ENCODE measurements at regions not wholly inside any gene's neighbourhood (a gene's known extent, or its start where the extent isn't known, plus 50 kb on each side); places are given as distances from the start of the nearest gene placed in this dataset.

DNA sequence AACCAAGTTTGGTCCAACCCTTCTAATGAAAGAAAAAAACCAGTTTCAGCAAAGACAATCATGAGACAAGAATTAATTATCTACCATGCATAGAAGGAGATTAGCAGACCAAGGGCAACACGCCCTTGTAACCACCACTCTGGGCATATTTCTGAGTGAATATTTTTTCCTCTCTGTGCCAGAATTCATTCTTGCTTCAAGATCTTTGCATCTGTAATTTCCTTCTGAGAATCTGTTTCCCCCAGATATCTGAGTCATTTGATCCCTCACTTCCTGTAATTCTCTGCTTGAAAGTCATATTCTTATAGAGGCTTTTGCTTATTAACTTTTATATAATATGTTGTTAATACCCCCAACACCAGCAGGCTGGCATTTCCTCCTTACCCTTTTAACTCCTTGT is 243.7 kb downstream of the SLC16A7 start:
- DNase-seq (ENCODE audit: low read depth in 4 of 4, low spot score in 3 of 4), result no peak

DNA sequence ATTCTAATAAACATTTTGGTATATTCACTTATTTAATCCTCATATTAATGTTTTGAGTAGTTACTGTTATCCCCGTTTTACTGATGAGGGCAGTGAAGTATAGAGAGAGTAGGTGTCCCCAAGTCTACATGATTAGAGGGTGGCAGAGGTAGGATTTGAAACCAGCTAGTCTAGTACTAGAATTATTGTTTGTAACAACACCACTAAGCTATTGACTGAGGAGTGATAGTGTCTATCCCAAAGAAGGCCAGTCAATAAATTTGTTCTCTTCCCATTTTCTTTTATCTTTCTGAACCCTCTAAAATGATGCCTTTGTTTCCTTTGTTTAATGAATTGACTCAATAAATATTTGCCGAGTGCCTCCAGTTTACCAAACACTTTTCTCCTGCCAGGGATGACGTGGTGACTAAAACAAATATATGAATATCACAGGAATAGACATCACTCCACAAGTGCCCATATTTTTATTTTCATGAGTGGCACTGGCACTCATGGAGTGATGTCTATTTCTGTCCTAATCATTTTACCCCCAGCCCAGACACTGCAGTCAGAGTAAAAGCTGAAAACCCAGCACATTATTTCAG is 247.5 kb downstream of the SLC16A7 start:
- DNase-seq (ENCODE audit: low read depth in 4 of 4, low spot score in 3 of 4), result no peak

DNA sequence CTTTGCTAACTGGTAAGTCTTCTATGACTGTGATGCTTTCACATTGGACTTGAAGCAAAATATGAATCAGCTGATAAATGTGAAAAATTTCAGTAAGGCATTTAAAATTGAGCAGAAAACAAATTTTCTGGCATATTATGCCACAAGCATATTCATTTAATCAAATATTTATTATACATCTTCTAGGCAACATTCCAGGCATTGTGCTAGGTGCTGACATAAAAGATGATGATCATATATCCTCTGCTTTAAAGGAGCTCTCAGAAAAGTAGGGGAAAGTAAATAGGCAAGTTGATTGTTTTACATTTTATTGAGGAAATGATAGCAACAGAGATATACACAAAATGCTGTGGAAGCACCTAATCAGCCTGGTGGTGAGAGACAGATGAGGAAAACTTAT is 248.9 kb downstream of the SLC16A7 start:
- DNase-seq (ENCODE audit: low read depth in 4 of 4, low spot score in 3 of 4), result no peak

DNA sequence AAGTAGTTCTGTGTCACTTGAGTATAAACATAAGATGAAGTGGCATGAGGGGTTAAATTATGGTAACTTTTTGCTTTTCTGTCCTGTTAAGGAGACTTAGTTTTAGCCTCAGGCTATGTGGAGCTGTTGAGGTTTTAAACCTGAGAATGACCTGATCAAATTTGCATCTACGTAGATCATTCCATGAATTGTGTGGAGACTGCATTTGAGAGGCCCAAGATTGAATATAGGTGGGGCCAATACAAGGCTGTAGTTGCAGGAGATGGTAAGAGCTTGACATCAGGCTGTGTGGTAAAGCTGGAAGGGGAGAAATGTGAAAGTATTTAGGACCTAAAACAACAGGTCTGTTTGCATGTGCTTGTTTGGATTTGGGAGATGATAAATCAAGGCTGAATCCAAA is 249.5 kb downstream of the SLC16A7 start:
- DNase-seq (ENCODE audit: low read depth in 4 of 4, low spot score in 3 of 4), result no peak

DNA sequence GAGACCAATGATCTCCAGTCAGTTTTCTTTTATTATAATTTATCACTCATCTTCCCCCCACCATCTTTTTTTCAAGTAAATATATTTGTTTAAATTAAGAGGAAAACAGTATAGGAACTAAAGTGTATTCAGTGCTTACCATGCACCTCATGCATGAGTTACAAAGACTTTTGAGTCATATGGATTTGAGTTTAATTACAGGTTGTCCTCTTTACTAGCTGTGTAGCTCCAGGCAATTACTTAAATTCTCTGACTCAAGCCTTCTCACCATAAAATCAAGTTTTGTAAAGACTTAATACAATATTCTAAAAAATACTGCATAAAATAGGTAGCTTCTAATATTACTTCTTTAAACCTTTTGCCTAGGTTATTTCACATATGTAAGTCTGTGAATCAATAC is 251.3 kb downstream of the SLC16A7 start:
- DNase-seq (ENCODE audit: low read depth in 4 of 4, low spot score in 3 of 4), result no peak

DNA sequence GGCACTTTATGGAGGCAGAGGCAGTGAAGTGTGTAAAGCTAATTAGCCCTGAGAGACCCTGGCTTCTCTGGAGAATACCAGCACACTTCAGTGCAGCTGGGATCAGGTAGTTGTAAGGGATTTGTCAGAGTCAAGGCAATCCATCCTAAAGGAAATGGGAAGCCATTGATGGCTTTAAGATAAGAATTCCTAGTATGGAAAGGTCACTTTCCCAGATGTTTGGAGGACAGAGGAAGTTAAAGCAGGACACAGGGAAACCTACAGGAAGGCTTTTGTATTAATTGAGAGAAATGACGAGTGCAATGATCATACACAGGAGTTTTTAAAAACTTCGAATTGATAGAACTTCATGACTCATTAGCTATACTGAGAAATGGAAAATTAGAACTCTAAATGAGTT is 254.4 kb downstream of the SLC16A7 start:
- no peak for DNase-seq (ENCODE audit: low read depth in 4 of 4, low spot score in 3 of 4)

DNA sequence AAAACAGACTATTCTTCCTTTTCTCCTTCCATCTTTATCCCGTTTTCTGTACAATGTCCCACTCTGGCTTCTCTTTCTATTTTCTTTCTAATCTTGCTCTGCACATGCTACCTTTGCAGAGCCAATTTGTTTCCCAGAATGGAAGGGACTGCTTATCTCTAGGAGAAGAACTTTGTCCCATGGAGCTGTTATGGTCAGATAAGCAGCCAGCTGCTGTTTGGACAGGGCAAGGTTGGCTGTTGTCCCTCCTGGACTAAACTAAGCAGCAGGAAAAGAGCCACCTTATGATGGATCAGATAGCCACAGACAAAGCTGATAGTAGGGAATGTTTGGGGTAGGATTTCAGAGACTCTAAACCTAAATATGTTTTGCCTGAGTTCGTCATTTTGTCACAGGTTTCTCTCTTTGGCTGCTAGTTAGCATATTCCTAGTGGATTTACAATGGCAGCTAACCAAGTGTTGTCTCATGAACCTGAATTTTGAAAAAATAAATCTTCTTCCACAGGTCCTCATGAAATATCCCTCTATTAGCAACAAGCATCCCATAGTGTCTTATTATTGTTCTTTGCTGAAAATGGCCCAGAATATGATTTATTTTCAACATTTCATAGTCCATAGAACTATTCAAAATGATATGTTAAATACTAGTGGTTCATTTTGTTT is 262.8 kb downstream of the SLC16A7 start:
- no peak for DNase-seq (ENCODE audit: low read depth in 4 of 4, low spot score in 3 of 4)

DNA sequence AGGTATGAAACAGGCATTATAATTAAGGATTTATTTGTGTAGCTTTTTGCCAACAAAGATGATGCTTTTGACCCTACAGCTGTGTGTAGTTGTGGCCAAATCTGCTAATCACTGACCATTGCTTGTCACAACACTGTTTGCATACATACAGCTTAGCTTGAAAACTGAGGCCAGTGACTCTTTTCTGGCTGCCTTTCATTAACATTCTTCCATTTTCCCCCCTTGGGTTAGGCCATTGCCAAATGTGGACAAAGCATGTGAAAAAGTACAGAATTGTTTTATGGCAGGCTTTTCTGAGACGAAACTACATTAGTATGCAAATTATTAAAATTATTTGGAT is 263.3 kb downstream of the SLC16A7 start:
- no peak for DNase-seq (ENCODE audit: low read depth in 4 of 4, low spot score in 3 of 4)

DNA sequence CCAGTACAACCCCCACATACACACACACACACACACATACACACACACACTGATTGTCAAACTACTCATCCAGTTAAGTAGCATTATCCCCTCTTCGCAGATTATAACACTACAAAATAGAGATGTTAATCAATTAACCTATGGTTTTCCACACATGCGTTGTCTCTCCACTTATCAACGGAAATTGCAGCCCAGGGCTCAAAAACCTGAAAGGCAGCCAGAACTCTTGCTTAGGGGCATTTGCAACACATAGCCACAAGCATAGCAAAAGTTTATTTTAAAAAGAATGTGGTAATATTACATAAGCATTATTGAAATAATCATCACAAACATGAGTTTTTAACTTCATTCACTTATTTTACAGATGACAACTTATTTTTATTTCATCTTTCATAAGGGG is 265.8 kb downstream of the SLC16A7 start:
- no peak for DNase-seq (ENCODE audit: low read depth in 4 of 4, low spot score in 3 of 4)

DNA sequence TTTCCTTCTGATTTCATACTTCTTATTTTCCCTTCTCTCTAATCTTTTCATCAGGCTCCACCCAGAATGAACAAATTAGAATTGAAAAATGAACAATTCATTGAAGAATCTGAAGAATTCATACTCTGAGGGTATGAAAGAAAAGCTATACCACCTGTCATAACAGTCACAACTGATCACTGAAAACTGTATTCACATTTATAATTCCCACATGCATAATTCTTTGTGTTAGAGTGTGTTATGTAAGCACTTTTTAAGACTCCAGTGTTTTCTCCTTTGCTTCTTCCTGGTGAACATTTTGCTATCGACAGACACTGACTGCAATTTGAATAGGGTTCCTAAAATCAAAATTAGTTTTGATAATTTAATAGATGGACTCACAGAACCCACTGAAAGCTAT is 271.2 kb downstream of the SLC16A7 start:
- no peak for DNase-seq (ENCODE audit: low read depth in 4 of 4, low spot score in 3 of 4)

DNA sequence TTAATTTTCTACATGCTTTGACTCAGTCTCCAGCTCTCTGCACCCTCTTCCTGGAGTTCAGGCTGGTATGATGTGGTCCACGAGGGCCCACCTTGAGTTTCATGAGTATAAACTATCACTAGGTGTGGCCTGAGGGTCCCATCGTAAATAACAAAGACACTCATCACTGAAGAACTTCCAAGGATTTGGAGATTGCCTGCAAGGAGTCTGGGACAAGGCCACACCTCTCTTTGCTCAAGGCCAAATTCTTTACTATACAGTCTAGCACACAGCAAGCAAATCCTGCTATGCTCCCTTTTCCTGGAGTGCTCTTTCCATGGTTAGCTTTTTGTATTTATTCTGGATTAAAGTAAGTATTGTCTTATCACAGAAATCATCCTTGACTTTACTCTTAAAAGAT is 271.9 kb downstream of the SLC16A7 start:
- no peak for DNase-seq (ENCODE audit: low read depth in 4 of 4, low spot score in 3 of 4)

DNA sequence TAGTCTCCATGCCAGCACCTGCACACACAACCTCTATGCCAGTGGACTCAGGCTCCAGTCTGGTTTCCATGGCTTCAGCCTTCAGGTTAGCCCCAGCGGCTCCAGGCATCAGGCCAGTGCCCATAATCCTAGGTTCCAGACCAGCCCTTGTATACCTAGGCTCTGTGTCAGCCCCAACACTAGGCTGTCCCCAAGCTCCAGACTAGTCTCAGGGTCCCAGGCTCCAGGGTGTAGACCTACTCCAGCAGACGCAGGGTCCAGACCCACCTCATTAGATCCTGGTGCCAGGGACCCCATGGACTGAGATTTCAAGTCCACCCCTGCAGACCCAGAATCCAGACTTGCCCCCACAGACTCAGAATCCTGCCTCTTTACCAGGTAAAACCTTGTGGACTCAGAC is 275.9 kb downstream of the SLC16A7 start:
- DNase-seq (ENCODE audit: low read depth in 4 of 4, low spot score in 3 of 4), result no peak

DNA sequence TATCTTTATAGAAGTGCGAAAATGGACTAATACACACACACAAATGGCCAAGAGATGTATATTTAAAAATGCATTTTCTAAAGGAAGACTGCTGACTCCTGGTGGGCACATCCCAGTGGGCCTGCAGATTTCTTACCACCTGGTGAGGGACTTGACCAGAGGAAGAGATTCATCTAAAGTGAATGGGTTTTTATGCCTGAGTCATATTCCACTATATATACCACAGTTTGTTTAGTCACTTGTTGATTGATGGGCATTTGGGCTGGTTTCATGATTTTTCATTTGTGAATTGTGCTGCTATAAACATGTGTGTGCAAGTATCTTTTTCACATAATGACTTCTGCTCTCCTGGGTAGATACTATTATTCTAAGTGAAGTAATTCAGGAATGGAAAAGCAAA is 277.3 kb downstream of the SLC16A7 start:
- DNase-seq (ENCODE audit: low read depth in 4 of 4, low spot score in 3 of 4), result no peak

DNA sequence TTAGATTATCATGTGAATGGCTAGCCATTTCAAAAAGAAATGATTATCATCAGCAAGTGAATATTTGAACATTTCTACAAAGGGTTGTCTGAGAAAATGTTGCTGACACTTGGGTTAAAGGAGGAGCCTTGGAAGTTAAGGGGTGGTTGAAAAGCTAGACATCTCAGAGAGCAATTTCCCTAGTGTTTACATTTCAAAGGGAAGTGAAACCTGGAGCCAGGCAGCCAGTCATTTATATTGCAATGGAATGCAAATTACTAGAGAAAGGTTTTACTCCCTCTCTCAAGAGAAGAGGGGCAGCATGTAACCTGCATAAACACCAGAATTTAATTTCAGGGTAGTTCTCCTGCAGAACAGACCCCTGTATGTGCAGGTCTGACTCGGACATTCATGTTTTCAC is 279.0 kb downstream of the SLC16A7 start:
- DNase-seq (ENCODE audit: low read depth in 4 of 4, low spot score in 3 of 4), result no peak

DNA sequence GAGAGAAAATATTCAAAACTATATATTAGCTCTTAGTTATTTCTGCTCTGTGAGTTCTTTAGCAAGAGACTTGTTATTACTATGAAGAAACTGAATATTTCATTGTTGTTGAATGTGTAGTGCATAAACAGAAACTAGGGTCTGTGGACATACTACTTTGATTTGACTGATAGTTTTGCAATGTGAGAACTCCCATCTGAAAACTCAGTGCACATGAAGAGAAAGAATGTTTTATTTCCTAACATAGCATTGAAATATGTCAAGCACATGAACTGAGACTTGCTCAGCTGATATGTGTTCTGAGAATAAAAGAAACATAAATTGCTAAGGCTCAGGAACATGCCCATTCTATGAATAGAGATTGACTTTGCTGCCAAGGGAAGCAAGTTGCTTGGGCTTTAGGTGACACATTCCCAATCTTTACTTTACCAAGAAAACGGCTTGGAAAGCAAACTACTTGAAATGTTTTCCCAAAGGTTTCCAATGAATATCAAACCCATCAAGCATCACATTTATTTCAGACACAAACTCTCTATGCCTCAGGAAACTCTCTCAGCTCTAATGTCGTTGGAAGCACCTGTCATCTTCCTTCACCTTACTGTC is 290.4 kb downstream of the SLC16A7 start:
- DNase-seq (ENCODE audit: low read depth in 4 of 4, low spot score in 3 of 4), result no peak

DNA sequence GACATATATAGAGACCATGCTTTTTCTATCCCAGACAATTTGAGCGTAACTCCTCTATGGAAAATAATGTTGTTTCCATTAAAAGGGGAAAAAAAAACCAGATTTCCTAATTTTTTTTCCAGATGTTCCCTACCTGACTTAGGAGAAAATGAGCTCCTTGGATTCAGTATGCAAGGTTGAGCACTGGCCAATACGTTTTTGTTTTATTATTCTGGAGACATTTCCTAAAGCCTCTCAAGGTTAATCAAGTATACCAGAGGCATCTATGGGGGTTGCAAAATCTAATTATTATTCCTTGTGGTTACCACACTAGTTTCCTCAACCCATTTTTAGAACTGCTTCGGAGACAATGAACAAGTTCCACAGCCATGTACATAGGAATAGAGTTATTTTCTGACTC is 291.3 kb downstream of the SLC16A7 start:
- DNase-seq (ENCODE audit: low read depth in 4 of 4, low spot score in 3 of 4), result no peak

DNA sequence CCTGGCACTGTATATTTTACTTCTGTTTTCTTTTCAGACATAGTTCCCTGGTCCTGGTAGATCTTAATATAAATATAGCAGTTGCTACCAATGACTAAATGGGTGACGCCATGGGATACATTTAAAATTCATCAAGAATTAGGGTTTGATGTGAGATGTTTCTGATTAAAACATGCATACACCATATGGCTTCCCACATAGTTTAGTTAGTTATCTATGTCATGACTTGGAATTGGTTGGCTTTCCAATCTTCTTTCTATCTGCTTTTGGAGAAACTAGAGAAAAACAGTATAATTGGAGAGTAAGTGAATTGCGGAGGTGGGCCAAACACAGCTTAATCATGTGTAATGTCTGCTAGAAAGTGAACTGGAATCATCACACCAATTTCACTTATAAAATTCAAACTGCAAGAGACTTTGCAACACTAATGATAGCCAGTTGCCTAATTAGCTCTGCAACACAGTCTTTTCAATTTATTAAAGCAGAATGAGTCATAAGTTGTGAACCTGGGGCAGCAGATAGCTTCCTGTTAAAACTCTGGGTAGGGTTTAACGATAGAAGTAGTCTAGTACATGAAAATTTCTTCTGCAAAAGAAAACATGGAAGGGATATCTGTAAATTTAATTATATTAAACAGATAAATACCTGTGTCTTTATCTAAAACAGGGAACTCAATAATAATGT is 295.2 kb downstream of the SLC16A7 start:
- no peak for DNase-seq (ENCODE audit: low read depth in 4 of 4, low spot score in 3 of 4)

DNA sequence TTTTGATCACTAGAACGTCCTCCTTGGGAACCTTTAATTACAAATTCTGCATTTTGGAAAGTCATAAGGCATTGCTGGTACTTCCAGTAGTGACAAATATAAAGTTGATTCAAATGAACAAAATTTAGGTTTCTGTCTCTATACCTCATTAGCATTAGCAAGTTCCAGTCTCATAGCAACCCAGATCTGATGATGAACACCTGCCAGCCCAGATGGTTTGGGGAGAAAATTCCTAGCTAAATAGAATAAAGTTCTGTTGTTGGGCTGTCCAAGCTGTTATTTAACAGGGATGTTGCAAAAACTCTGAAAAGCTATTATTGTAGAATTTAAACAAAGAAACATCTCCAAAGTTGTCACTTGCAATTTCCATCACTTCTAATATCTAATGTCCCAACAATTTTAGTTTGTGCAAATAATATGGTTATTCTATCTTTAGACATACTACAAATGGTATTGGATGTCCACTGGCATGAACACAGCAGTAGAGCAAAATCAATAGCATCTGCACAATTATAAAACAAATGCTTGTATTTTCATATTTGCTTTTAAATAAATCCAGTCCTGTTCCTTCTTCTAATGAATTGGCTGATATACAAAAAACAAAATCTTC is 299.4 kb downstream of the SLC16A7 start:
- no peak for DNase-seq (ENCODE audit: low read depth in 4 of 4, low spot score in 3 of 4)

DNA sequence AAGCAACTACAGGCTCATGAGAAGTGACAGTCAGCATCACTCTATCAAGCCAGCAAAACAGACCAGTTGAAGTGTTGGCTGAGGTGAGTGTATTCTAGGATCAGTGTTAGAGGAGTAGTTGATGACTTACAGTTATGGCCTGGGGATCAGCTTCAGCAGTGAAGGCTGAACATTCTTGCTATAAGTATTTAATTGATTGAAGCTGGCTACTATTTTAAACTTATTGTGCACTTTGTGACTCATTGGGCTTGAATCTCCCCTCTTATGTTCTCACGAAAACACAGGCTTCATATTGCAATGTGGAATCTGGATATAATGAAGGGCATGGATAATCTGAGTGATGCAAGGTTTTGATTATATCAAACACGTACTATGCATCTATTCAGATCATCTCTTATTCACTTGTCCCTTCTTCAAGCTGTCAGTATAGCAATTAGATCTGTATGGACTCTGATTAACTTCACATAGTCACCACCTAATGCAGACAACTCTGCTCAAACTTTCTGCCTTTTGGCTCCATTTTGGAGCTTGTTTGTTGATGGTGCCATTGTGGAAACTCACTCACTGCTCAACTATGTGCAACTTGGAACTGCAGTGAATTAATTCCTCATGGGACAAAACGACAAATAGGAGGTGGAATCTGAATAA is 309.2 kb downstream of the SLC16A7 start:
- no peak for DNase-seq (ENCODE audit: low read depth in 4 of 4, low spot score in 3 of 4)

DNA sequence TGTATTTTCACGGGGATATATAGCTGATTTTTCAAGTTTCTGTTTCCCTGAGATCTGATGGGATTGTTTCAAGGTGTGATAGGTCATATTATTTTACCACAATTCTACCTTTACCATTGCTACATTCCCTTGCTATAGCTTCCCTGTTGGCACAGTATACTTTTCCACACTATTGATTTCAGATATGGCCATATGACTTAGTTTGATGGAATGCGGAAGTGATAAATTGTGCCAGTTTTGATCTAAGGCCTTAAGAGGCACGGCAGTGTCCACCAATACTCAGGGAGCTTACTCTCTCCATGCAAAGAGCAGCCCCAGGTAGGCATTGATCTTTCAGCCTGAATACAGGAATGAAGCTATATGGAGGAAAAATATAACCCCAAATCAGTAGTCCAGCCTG is 315.7 kb downstream of the SLC16A7 start:
- DNase-seq (ENCODE audit: low read depth in 4 of 4, low spot score in 3 of 4), result no peak

DNA sequence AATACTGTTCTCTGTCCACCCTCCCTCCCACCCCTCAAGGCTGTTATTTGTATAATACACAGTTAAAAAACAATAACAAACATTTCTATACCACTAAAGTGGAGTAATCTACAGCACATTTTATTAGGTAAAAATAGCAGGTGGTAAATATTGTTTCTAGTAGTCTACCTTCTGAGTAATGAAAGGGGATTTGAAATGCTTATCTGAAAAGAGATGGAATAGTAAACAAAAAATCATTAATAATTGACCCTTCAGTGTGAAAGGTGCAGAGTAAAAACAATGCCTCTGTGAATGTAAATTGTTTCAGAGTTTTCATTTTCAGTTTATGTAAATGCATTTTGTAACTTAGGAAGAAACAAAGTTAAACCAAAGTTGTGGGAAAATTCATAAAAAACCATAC is 321.2 kb downstream of the SLC16A7 start:
- DNase-seq (ENCODE audit: low read depth in 4 of 4, low spot score in 3 of 4), result no peak
